ENCODE measurements at regions not wholly inside any gene's neighbourhood (a gene's known extent, or its start where the extent isn't known, plus 50 kb on each side); places are given as distances from the start of the nearest gene placed in this dataset.

- no peak for DNase-seq (ENCODE audit: low read depth, low spot score)
- no peaks in the 10 kb centered on the region for H3K36me3 ChIP-seq (ENCODE audit: insufficient read depth, low read length)
- TF ChIP-seq POLR2AphosphoS5 (IDR thresholded peaks at IDR 0.05; ENCODE audit: borderline replicate concordance, low read depth, low read length) (no peak), FOXP2 (optimal IDR thresholded peaks at IDR 0.05; ENCODE audit: control extremely low read depth, extremely low read length, insufficient read depth) (no peak), EZH2 (IDR thresholded peaks at IDR 0.05) (no peak)
Observed at GRCh38 chr5:98586581-98586980, 186.9 kb upstream of the RGMB start.

GRCh38 chr5:98587166-98587565, 186.3 kb upstream of the RGMB start:
- TF ChIP-seq EZH2 (IDR thresholded peaks at IDR 0.05) (no peak), POLR2AphosphoS5 (IDR thresholded peaks at IDR 0.05; ENCODE audit: borderline replicate concordance, low read depth, low read length) (no peak), FOXP2 (optimal IDR thresholded peaks at IDR 0.05; ENCODE audit: control extremely low read depth, extremely low read length, insufficient read depth) (no peak)
- no peak for DNase-seq (ENCODE audit: low read depth, low spot score)
- Histone ChIP-seq H3K4me3 (no peak overlapping the region), H3K27ac (no peak overlapping the region), H3K36me3 (ENCODE audit: insufficient read depth, low read length) (no peaks in the 10 kb centered on the region), H3K9me3 (ENCODE audit: low read depth, low read length) (no peaks in the 10 kb centered on the region), H3K9ac (ENCODE audit: insufficient read length) (no peak overlapping the region)

More at GRCh38 chr5:98586581-98586980, 186.9 kb upstream of the RGMB start:
- no peak overlapping the region for H3K27ac ChIP-seq
- no peak overlapping the region for H3K9ac ChIP-seq (ENCODE audit: insufficient read length)
- H3K4me3 ChIP-seq, result no peak overlapping the region
- no peaks in the 10 kb centered on the region for H3K9me3 ChIP-seq (ENCODE audit: low read depth, low read length)

- DNase-seq (ENCODE audit: low read depth, low spot score), result no peak
- Histone ChIP-seq H3K27ac (no peak overlapping the region), H3K36me3 (ENCODE audit: insufficient read depth, low read length) (no peaks in the 10 kb centered on the region), H3K9me3 (ENCODE audit: low read depth, low read length) (no peaks in the 10 kb centered on the region), H3K4me3 (no peak overlapping the region), H3K9ac (ENCODE audit: insufficient read length) (no peak overlapping the region)
- no peak for TF ChIP-seq FOXP2 (optimal IDR thresholded peaks at IDR 0.05; ENCODE audit: control extremely low read depth, extremely low read length, insufficient read depth)
- TF ChIP-seq POLR2AphosphoS5 (IDR thresholded peaks at IDR 0.05; ENCODE audit: borderline replicate concordance, low read depth, low read length), result no peak
Observed at GRCh38 chr5:98588215-98588614, 185.2 kb upstream of the RGMB start.

GRCh38 chr5:98593418-98593817, 180.0 kb upstream of the RGMB start:
- Histone ChIP-seq H3K9me3 (ENCODE audit: low read depth, low read length) (no peaks in the 10 kb centered on the region), H3K27ac (no peak overlapping the region), H3K4me3 (no peak overlapping the region), H3K9ac (ENCODE audit: insufficient read length) (no peak overlapping the region), H3K36me3 (ENCODE audit: insufficient read depth, low read length) (no peaks in the 10 kb centered on the region)
- no peak for TF ChIP-seq POLR2AphosphoS5 (IDR thresholded peaks at IDR 0.05; ENCODE audit: borderline replicate concordance, low read depth, low read length)
- no peak for TF ChIP-seq EZH2 (IDR thresholded peaks at IDR 0.05)
- TF ChIP-seq FOXP2 (optimal IDR thresholded peaks at IDR 0.05; ENCODE audit: control extremely low read depth, extremely low read length, insufficient read depth), result no peak
- no peak for DNase-seq (ENCODE audit: low read depth, low spot score)

- TF ChIP-seq POLR2AphosphoS5 (IDR thresholded peaks at IDR 0.05; ENCODE audit: borderline replicate concordance, low read depth, low read length) (no peak), EZH2 (IDR thresholded peaks at IDR 0.05) (no peak), FOXP2 (optimal IDR thresholded peaks at IDR 0.05; ENCODE audit: control extremely low read depth, extremely low read length, insufficient read depth) (no peak)
- H3K4me3 ChIP-seq, result no peak overlapping the region
- H3K27ac ChIP-seq, result no peak overlapping the region
Observed at GRCh38 chr5:98594098-98594497, 179.4 kb upstream of the RGMB start.

GRCh38 chr5:98599016-98599415, 174.4 kb upstream of the RGMB start:
- no peak overlapping the region for H3K9ac ChIP-seq (ENCODE audit: insufficient read length)
- no peaks in the 10 kb centered on the region for H3K9me3 ChIP-seq (ENCODE audit: low read depth, low read length)
- no peak overlapping the region for H3K27ac ChIP-seq
- DNase-seq (ENCODE audit: low read depth, low spot score), result no peak
- TF ChIP-seq EZH2 (IDR thresholded peaks at IDR 0.05) (no peak), FOXP2 (optimal IDR thresholded peaks at IDR 0.05; ENCODE audit: control extremely low read depth, extremely low read length, insufficient read depth) (no peak), POLR2AphosphoS5 (IDR thresholded peaks at IDR 0.05; ENCODE audit: borderline replicate concordance, low read depth, low read length) (no peak)
- H3K4me3 ChIP-seq, result no peak overlapping the region
- no peaks in the 10 kb centered on the region for H3K36me3 ChIP-seq (ENCODE audit: insufficient read depth, low read length)

More at GRCh38 chr5:98594098-98594497, 179.4 kb upstream of the RGMB start:
- Histone ChIP-seq H3K9ac (ENCODE audit: insufficient read length) (no peak overlapping the region), H3K9me3 (ENCODE audit: low read depth, low read length) (no peaks in the 10 kb centered on the region), H3K36me3 (ENCODE audit: insufficient read depth, low read length) (no peaks in the 10 kb centered on the region)
- no peak for DNase-seq (ENCODE audit: low read depth, low spot score)

- no peak for DNase-seq (ENCODE audit: low read depth, low spot score)
- H3K36me3 ChIP-seq (ENCODE audit: insufficient read depth, low read length), result no peaks in the 10 kb centered on the region
- no peak overlapping the region for H3K9ac ChIP-seq (ENCODE audit: insufficient read length)
- no peak for TF ChIP-seq POLR2AphosphoS5 (IDR thresholded peaks at IDR 0.05; ENCODE audit: borderline replicate concordance, low read depth, low read length)
- no peak for TF ChIP-seq FOXP2 (optimal IDR thresholded peaks at IDR 0.05; ENCODE audit: control extremely low read depth, extremely low read length, insufficient read depth)
- no peak for TF ChIP-seq EZH2 (IDR thresholded peaks at IDR 0.05)
- H3K4me3 ChIP-seq, result no peak overlapping the region
- H3K27ac ChIP-seq, result no peak overlapping the region
- no peaks in the 10 kb centered on the region for H3K9me3 ChIP-seq (ENCODE audit: low read depth, low read length)
Observed at GRCh38 chr5:98602534-98603112, 170.8 kb upstream of the RGMB start.

- H3K4me3 ChIP-seq, result no peak overlapping the region
- H3K27ac ChIP-seq, result no peak overlapping the region
- no peaks in the 10 kb centered on the region for H3K36me3 ChIP-seq (ENCODE audit: insufficient read depth, low read length)
- TF ChIP-seq EZH2 (IDR thresholded peaks at IDR 0.05), result no peak
- no peak for TF ChIP-seq FOXP2 (optimal IDR thresholded peaks at IDR 0.05; ENCODE audit: control extremely low read depth, extremely low read length, insufficient read depth)
- TF ChIP-seq POLR2AphosphoS5 (IDR thresholded peaks at IDR 0.05; ENCODE audit: borderline replicate concordance, low read depth, low read length), result no peak
- H3K9me3 ChIP-seq (ENCODE audit: low read depth, low read length), result no peaks in the 10 kb centered on the region
- DNase-seq (ENCODE audit: low read depth, low spot score), result no peak
- no peak overlapping the region for H3K9ac ChIP-seq (ENCODE audit: insufficient read length)
Observed at GRCh38 chr5:98603456-98603855, 170.0 kb upstream of the RGMB start.

- Histone ChIP-seq H3K27ac (no peak overlapping the region), H3K9me3 (ENCODE audit: low read depth, low read length) (no peaks in the 10 kb centered on the region), H3K4me3 (no peak overlapping the region), H3K9ac (ENCODE audit: insufficient read length) (no peak overlapping the region), H3K36me3 (ENCODE audit: insufficient read depth, low read length) (no peaks in the 10 kb centered on the region)
- TF ChIP-seq EZH2 (IDR thresholded peaks at IDR 0.05), result no peak
- TF ChIP-seq FOXP2 (optimal IDR thresholded peaks at IDR 0.05; ENCODE audit: control extremely low read depth, extremely low read length, insufficient read depth), result no peak
- TF ChIP-seq POLR2AphosphoS5 (IDR thresholded peaks at IDR 0.05; ENCODE audit: borderline replicate concordance, low read depth, low read length), result no peak
- DNase-seq (ENCODE audit: low read depth, low spot score), result no peak
Observed at GRCh38 chr5:98604301-98604700, 169.2 kb upstream of the RGMB start.

All from SK-N-MC (cell line).